ENCODE measurements at regions not wholly inside any gene's neighbourhood (a gene's known extent, or its start where the extent isn't known, plus 50 kb on each side); places are given as distances from the start of the nearest gene placed in this dataset.

- H3K4me1 ChIP-seq (replicated peaks): no peaks in the 10 kb centered on the region
- DNase-seq (ENCODE audit: low spot score): no peak
- TF ChIP-seq, protein P1, sequence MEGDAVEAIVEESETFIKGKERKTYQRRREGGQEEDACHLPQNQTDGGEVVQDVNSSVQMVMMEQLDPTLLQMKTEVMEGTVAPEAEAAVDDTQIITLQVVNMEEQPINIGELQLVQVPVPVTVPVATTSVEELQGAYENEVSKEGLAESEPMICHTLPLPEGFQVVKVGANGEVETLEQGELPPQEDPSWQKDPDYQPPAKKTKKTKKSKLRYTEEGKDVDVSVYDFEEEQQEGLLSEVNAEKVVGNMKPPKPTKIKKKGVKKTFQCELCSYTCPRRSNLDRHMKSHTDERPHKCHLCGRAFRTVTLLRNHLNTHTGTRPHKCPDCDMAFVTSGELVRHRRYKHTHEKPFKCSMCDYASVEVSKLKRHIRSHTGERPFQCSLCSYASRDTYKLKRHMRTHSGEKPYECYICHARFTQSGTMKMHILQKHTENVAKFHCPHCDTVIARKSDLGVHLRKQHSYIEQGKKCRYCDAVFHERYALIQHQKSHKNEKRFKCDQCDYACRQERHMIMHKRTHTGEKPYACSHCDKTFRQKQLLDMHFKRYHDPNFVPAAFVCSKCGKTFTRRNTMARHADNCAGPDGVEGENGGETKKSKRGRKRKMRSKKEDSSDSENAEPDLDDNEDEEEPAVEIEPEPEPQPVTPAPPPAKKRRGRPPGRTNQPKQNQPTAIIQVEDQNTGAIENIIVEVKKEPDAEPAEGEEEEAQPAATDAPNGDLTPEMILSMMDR (IDR thresholded peaks at IDR 0.05): no peak
- TF ChIP-seq POLR2AphosphoS5 (IDR thresholded peaks at IDR 0.05): no peak
- TF ChIP-seq POLR2A (IDR thresholded peaks at IDR 0.05): no peak
- H3K4me3 ChIP-seq: no peak overlapping the region
- WGBS: 57% methylated on average over 3 of the region's 3 CpGs
- no peaks in the 10 kb centered on the region for H3K27me3 ChIP-seq (replicated peaks; ENCODE audit: insufficient read depth)
- intact Hi-C loops (cut with DNase I): no loop called here
- no peak overlapping the region for H3K27ac ChIP-seq
- no peaks in the 10 kb centered on the region for H3K9me3 ChIP-seq
- H3K36me3 ChIP-seq: no peaks in the 10 kb centered on the region
Measured at GRCh38 chr12:105978686-105979085, 160.1 kb downstream of the NUAK1 start.

DNA sequence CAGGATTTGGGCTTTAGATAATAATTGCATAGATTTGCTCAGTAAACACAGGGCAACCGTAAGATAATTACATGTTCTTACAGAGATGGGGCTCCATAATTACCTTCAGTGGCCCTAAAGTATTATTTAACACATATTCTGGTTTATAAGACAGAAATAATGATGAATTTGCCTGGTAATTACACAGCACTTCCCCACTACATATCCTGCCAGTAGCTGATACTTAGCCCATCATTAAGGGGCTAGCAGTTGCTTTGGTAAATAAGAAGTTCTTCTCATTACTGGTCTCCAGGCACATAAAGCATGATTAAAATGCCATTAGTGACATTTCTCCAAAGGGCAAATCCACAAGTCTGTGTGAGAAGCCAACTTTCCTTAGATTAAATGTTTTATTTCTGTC lies 158.7 kb downstream of the NUAK1 start:
- Histone ChIP-seq H3K4me1 (replicated peaks) (no peaks in the 10 kb centered on the region), H3K9me3 (no peaks in the 10 kb centered on the region), H3K36me3 (no peaks in the 10 kb centered on the region), H3K4me3 (no peak overlapping the region), H3K27me3 (replicated peaks; ENCODE audit: insufficient read depth) (no peaks in the 10 kb centered on the region), H3K27ac (no peak overlapping the region)
- TF ChIP-seq POLR2AphosphoS5 (IDR thresholded peaks at IDR 0.05) (no peak), POLR2A (IDR thresholded peaks at IDR 0.05) (no peak)
- TF ChIP-seq, protein P1 (IDR thresholded peaks at IDR 0.05): no peak
- 93% methylated on average over 1 of the region's 1 CpG for WGBS
- intact Hi-C loops (cut with DNase I): no loop called here
- no peak for DNase-seq (ENCODE audit: low spot score)

GRCh38 chr12:105980533-105980932 lies 158.2 kb downstream of the NUAK1 start:
- no peak for TF ChIP-seq POLR2AphosphoS5 (IDR thresholded peaks at IDR 0.05)
- TF ChIP-seq, protein P1 (IDR thresholded peaks at IDR 0.05): no peak
- TF ChIP-seq POLR2A (IDR thresholded peaks at IDR 0.05): no peak
- no peak for DNase-seq (ENCODE audit: low spot score)
- Histone ChIP-seq H3K27me3 (replicated peaks; ENCODE audit: insufficient read depth) (no peaks in the 10 kb centered on the region), H3K4me1 (replicated peaks) (no peaks in the 10 kb centered on the region), H3K9me3 (no peaks in the 10 kb centered on the region), H3K4me3 (no peak overlapping the region), H3K36me3 (no peaks in the 10 kb centered on the region), H3K27ac (no peak overlapping the region)
- intact Hi-C loops (cut with DNase I): no loop called here
- WGBS: 92% methylated on average over 5 of the region's 5 CpGs

- no peaks in the 10 kb centered on the region for H3K9me3 ChIP-seq
- intact Hi-C loops (cut with DNase I): no loop called here
- TF ChIP-seq, protein P1 (IDR thresholded peaks at IDR 0.05): no peak
- TF ChIP-seq POLR2AphosphoS5 (IDR thresholded peaks at IDR 0.05): no peak
- no peak for TF ChIP-seq POLR2A (IDR thresholded peaks at IDR 0.05)
- 90% methylated on average over 6 of the region's 6 CpGs for WGBS
- no peaks in the 10 kb centered on the region for H3K4me1 ChIP-seq (replicated peaks)
- no peaks in the 10 kb centered on the region for H3K27me3 ChIP-seq (replicated peaks; ENCODE audit: insufficient read depth)
- no peak for DNase-seq (ENCODE audit: low spot score)
- H3K27ac ChIP-seq: no peak overlapping the region
- H3K4me3 ChIP-seq: no peak overlapping the region
- H3K36me3 ChIP-seq: no peaks in the 10 kb centered on the region
Measured at GRCh38 chr12:105982022-105982421, 156.7 kb downstream of the NUAK1 start.

DNA sequence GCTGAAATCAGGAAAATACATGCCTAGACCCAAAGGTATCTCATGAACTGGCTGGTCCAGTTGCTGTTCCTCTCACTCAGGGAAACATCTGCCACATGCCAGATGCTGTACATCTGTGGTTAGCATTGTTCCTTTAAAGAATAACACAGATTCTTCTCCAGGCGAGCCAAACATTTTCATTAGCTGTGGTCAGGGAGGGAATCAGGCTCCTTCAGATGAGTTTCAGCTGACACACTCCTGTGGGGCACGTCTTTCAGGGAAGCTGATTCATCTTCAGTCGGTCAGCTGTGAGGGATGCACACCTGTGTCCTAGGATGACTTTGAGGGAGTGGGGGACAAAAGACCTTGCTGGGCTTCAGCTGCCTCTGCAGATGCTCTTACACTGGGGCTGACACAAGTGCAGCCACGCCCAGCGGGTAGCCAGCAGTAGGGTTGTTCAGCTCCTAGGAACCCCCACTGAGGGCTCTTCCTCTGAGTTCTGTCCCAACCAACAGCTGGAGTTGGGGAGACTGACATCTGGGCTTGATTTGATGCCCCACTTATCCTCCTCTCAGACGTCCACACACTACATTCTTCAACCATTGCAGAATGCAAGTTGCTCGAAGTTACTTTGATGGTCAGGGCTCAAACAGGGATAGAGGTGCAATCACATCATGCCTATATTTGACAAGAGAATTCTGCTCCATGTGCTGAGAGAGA lies 155.0 kb downstream of the NUAK1 start:
- no peak for DNase-seq (ENCODE audit: low spot score)
- Histone ChIP-seq H3K36me3 (no peaks in the 10 kb centered on the region), H3K27ac (no peak overlapping the region), H3K4me1 (replicated peaks) (no peaks in the 10 kb centered on the region), H3K9me3 (no peaks in the 10 kb centered on the region), H3K4me3 (no peak overlapping the region), H3K27me3 (replicated peaks; ENCODE audit: insufficient read depth) (no peaks in the 10 kb centered on the region)
- 70% methylated on average over 7 of the region's 7 CpGs for WGBS
- intact Hi-C loops (cut with DNase I): no loop called here
- TF ChIP-seq POLR2A (IDR thresholded peaks at IDR 0.05): no peak
- TF ChIP-seq POLR2AphosphoS5 (IDR thresholded peaks at IDR 0.05): no peak
- TF ChIP-seq, protein P1 (IDR thresholded peaks at IDR 0.05): no peak
